ENCODE measurements at regions not wholly inside any gene's neighbourhood (a gene's known extent, or its start where the extent isn't known, plus 50 kb on each side); places are given as distances from the start of the nearest gene placed in this dataset.
"Not testable (repeated sequence)": the region's sequence is repeated elsewhere in the genome, so short reads cannot be mapped to it uniquely, and the experiment has no call there.

- DNase-seq, result no peak
Measured at GRCh38 chr7:68321776-68322496, 1276.3 kb upstream of the AUTS2 start.

DNA sequence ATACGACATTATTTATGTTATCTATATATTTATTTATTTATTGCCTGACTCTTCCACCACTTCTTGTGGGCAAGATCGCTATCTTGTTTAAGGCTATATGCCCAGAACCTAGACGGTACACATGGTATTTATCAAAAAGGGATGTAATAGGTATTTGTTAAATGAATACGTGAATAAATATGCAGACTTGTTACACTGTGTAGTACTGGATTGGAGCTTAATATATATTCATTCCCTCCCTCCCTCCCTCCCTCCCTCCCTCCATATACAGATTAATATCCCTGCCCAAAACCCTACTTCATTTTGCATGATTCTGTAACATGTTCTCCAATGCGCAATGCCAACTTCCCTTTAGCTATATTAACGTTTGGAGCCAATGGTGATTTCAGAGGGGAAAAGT lies 1273.7 kb upstream of the AUTS2 start:
- no peak for DNase-seq

GRCh38 chr7:68334216-68334615 lies 1264.1 kb upstream of the AUTS2 start:
- no peak for DNase-seq

- DNase-seq, result no peak
Measured at GRCh38 chr7:68334636-68335272, 1263.5 kb upstream of the AUTS2 start.

- DNase-seq, result no peak
Measured at GRCh38 chr7:68336594-68336993, 1261.7 kb upstream of the AUTS2 start.

- DNase-seq, result no peak
Measured at GRCh38 chr7:68348401-68348800, 1249.9 kb upstream of the AUTS2 start.

- no peak for DNase-seq
Measured at GRCh38 chr7:68362745-68363518, 1235.3 kb upstream of the AUTS2 start.

- DNase-seq, result no peak
Measured at GRCh38 chr7:68364886-68365625, 1233.2 kb upstream of the AUTS2 start.

- no peak for DNase-seq
Measured at GRCh38 chr7:68371985-68372384, 1226.3 kb upstream of the AUTS2 start.

- DNase-seq, result no peak
Measured at GRCh38 chr7:68376131-68376661, 1222.1 kb upstream of the AUTS2 start.

GRCh38 chr7:68381731-68382130 lies 1216.5 kb upstream of the AUTS2 start:
- no peak for DNase-seq

- no peak for DNase-seq
Measured at GRCh38 chr7:68384581-68384980, 1213.7 kb upstream of the AUTS2 start.

GRCh38 chr7:68393051-68393450 lies 1205.2 kb upstream of the AUTS2 start:
- DNase-seq, result no peak

GRCh38 chr7:68394131-68394530 lies 1204.1 kb upstream of the AUTS2 start:
- no peak for DNase-seq

GRCh38 chr7:68399991-68400590 lies 1198.2 kb upstream of the AUTS2 start:
- no peak for DNase-seq

DNA sequence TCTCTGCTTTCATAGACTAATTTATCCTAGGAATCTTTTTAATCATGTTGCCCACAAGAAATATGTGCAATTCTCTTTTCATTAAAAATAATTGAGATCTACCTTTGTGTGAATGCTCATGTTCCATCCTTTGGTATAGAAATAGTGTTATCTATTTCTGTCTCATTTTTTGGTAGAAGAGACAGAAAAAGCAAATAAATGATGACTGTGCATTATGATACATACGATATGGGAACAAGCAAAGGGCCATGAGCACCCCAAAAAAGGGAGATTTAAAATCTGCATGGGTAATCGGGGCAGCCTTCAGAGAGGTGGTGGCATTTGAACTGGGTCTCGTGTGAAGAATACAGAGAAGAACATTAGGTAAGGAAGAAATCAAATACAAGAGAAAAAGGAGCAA lies 1197.5 kb upstream of the AUTS2 start:
- no peak for DNase-seq

DNA sequence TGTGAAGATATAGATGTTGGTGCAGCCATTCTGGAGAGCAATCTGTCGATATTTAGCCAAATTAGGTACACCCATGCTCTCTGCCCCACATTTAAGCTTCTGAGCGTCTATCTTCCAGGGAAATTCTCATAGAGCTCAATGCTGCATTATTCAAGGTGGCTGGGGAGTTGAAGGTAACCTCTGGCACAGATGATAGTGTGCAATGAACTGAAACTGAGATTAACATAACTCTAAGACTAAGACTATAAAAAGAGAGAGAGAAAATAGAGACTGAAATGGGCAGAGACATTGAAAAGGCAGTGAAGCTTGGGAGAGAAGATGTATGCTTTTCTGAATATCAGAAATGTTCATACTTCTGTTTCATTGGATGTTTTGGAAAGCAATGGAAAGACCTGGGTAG lies 1197.0 kb upstream of the AUTS2 start:
- no peak for DNase-seq

DNA sequence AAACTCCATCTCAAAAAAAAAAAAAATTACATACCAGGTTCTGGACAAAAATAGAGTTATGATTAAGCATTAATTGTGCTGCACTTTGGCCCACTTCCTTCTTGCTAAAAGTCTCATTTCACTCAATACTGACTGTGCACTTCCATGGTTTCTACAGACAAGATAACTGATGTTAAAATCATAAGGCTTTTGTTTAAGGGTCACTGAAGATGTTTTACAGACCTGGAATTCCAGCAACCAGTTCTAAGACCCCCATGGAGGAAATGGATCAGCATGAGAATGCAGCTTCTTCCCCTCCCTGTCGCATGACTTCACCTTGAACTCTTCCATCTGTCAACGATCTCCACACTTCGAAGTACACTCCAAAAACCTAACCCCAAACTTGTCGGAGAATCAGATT lies 1191.8 kb upstream of the AUTS2 start:
- DNase-seq, result no peak

DNA sequence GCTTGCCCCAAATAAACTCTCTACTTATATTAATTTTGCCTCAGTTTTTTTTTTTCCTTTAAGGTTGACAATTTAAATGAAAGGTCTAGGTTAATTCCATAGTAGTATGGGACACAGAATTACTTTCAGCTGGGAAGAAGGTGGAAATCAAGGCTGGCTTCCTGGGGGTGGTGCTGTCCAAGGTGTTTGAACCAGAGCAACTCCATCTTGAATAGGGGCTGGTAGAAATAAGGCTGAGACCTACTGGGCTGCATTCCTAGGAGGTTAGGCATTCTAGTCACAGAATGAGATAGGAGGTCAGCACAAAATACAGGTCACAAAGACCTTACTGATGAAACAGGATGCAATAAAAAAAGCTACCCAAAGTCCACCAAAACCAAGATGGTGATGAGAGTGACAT lies 1190.8 kb upstream of the AUTS2 start:
- DNase-seq, result no peak

DNA sequence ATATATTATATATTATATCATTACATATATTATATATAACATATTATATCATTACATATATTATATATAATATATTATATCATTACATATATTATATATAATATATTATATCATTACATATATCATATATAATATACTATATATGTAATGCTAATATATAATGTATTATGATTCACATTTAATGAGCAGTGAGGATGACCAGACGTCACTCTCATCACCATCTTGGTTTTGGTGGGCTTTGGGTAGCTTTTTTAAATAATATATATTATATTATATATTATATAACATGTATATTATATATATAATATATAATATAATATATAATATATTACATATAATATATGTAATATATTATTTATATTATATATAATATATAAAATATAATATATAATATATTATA lies 1189.4 kb upstream of the AUTS2 start:
- no peak for DNase-seq

DNA sequence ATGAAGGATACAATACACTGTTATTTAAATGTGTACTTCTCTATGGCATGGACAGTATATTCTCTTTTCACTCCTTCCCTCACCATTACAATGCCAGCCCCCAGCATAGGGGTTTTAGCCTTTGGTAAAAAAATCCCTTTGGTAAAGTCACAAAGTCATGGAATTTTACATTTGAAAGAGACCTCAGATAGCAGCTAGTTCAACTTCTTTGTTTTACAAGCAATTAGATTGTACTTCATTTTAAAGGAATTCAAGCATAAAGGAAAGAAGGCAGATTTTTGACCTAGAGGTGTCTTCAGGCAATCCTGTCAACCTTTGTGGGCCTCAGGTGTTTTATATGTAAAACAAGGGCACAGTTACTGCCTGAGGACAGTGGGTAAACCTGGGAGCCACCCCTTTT lies 1188.4 kb upstream of the AUTS2 start:
- no peak for DNase-seq

DNA sequence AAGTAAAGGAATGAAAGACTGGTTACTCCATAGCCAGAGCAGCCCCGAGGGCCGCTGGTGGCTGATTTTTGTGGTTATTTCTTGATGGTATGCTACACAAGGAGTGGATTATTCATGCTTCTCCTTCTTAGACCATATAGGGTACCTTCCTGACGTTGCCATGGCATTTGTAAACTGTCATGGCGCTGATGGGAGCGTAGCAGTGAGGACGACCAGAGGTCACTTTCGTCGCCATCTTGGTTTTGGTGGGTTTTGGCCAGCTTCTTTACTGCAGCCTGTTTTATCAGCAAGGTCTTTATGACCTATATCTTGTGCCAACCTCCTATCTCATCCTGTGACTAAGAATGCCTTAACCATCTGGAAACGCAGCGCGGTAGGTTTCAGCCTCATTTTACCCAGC lies 1187.6 kb upstream of the AUTS2 start:
- DNase-seq, result not testable (repeated sequence)

- DNase-seq, result peak; percentile 3
Measured at GRCh38 chr7:68411742-68412141, 1186.5 kb upstream of the AUTS2 start.

Measured in NCI-H510A treated with DMSO at 0.1 percent for 48 hours (cell line).